Neural cell (in vitro differentiated cells): ENCODE measurements at regions not wholly inside any gene's neighbourhood (a gene's known extent, or its start where the extent isn't known, plus 50 kb on each side); places are given as distances from the start of the nearest gene placed in this dataset.

ENCODE experiments used
- EP300 ChIP-seq: fragments of 450-650 bp; conservative IDR thresholded peaks from 2 replicates; pipeline ENCODE4 v1.6.1; 2014; ENCODE audit warnings: antibody characterized with exemption, mild to moderate bottlenecking, moderate library complexity; ENCODE audit not compliant: poor library complexity, severe bottlenecking
- EZH2 ChIP-seq: fragments of 200-600, 300-800 bp; shearing (Covaris generic), sonication (generic); IDR thresholded peaks from 2 replicates; pipeline ENCODE4 v1.6.1; 2014; ENCODE audit warnings: antibody characterized with exemption, low read length, borderline replicate concordance, mild to moderate bottlenecking; ENCODE audit not compliant: insufficient read depth, poor library complexity, severe bottlenecking
- MXI1 ChIP-seq: fragments of 450-650 bp; conservative IDR thresholded peaks from 2 replicates; pipeline ENCODE4 v1.6.1; 2014; ENCODE audit warnings: antibody characterized with exemption, mild to moderate bottlenecking; ENCODE audit not compliant: poor library complexity, severe bottlenecking
- POLR2AphosphoS5 ChIP-seq: IDR thresholded peaks from 2 replicates; pipeline ENCODE4 v1.6.1; 2012
- RAD21 ChIP-seq: fragments of 450-650 bp; conservative IDR thresholded peaks from 2 replicates; pipeline ENCODE4 v1.6.1; 2014; ENCODE audit warnings: antibody characterized with exemption, mild to moderate bottlenecking, moderate library complexity
- TF ChIP-seq, protein P1 (sequence below): fragments of 450-650 bp; IDR thresholded peaks from 2 replicates; pipeline ENCODE4 v1.5.1; 2014; ENCODE audit warnings: antibody characterized with exemption, mild to moderate bottlenecking, moderate library complexity; ENCODE audit not compliant: poor library complexity, severe bottlenecking

DNA sequence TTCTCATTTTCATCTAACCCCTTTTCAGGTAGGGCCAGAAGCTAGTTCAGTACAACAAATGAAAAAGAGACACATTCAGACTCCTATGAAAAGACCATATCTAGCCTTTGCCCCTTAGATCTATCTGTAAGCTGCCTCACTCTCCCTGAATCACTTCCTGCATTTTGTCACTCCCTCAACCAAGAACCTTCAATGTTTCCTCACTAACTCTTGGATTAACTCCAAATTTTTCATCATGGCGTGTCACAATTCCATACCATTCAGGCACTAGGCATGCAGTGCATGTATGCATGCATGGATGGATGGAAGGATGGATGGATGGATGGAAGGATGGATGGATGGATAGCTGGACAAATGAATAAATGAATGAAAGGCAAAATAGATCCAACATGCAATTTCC, 356.9 kb downstream of the TNS1 start:
- TF ChIP-seq MXI1 (no peak), EZH2 (no peak), EP300 (no peak), RAD21 (no peak), POLR2AphosphoS5 (no peak)
- TF ChIP-seq, protein P1, sequence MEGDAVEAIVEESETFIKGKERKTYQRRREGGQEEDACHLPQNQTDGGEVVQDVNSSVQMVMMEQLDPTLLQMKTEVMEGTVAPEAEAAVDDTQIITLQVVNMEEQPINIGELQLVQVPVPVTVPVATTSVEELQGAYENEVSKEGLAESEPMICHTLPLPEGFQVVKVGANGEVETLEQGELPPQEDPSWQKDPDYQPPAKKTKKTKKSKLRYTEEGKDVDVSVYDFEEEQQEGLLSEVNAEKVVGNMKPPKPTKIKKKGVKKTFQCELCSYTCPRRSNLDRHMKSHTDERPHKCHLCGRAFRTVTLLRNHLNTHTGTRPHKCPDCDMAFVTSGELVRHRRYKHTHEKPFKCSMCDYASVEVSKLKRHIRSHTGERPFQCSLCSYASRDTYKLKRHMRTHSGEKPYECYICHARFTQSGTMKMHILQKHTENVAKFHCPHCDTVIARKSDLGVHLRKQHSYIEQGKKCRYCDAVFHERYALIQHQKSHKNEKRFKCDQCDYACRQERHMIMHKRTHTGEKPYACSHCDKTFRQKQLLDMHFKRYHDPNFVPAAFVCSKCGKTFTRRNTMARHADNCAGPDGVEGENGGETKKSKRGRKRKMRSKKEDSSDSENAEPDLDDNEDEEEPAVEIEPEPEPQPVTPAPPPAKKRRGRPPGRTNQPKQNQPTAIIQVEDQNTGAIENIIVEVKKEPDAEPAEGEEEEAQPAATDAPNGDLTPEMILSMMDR: no peak
